ENCODE measurements at regions not wholly inside any gene's neighbourhood (a gene's known extent, or its start where the extent isn't known, plus 50 kb on each side); places are given as distances from the start of the nearest gene placed in this dataset.

- Histone ChIP-seq H3K4me1 (ENCODE audit: insufficient read depth, low read length) (no peaks in the 10 kb centered on the region), H3K27ac (ENCODE audit: extremely low read length, insufficient read depth, low read length) (no peak overlapping the region), H3K9ac (ENCODE audit: insufficient read depth, low read depth, low read length) (no peak overlapping the region), H3K79me2 (ENCODE audit: insufficient read depth, low read length) (no peaks in the 10 kb centered on the region), H2AFZ (ENCODE audit: low read length) (no peak overlapping the region), H4K20me1 (ENCODE audit: insufficient read depth, low read length) (no peaks in the 10 kb centered on the region), H3K9me3 (ENCODE audit: low read length) (no peaks in the 10 kb centered on the region), H3K4me3 (replicated peaks in 1 of 3; ENCODE audit: insufficient read depth in 1 of 3, low read depth in 2 of 3, low read length in 3 of 3) (no peak overlapping the region), H3K36me3 (replicated peaks in 1 of 2; ENCODE audit: control insufficient read depth in 1 of 2, insufficient read depth in 2 of 2, low read length in 2 of 2) (no peaks in the 10 kb centered on the region), H3K4me2 (ENCODE audit: low read depth, low read length) (no peak overlapping the region), H3K27me3 (ENCODE audit: control insufficient read depth in 1 of 2, insufficient read depth in 2 of 2, low read length in 2 of 2) (no peaks in the 10 kb centered on the region)
- ATAC-seq (no peak), DNase-seq (ENCODE audit: low spot score) (no peak), FAIRE-seq (no peak)
- POLR2A ChIA-PET, result no interaction called here
- intact Hi-C loops (cut with micrococcal nuclease; ENCODE audit: unreplicated experiment) (no loop called here), in situ Hi-C loops (cut with HindIII; ENCODE audit: extremely low pct_ligation_motif_present, low pct_unique_long_range_greater_than_20kb) (no loop called here)
- CTCF ChIA-PET (ENCODE audit: low intra/inter-chr PET ratio, low total read pairs), result no interaction called here
- no TSS peak for BruUV-seq (replicated peaks)
- whole genome bisulfite sequencing (ENCODE audit: low lambda C conversion rate), result 0% methylated on average over 3 of the region's 3 CpGs
- TF ChIP-seq SNAPC4 (CRISPR knock-in tag; IDR thresholded peaks at IDR 0.05) (no peak), ARID4A (CRISPR knock-in tag; IDR thresholded peaks at IDR 0.05; ENCODE audit: borderline replicate concordance) (no peak), ZNF44 (CRISPR knock-in tag; IDR thresholded peaks at IDR 0.05) (no peak), HNRNPLL (IDR thresholded peaks at IDR 0.05; ENCODE audit: low read depth, low read length, poor library complexity, severe bottlenecking) (no peak), NFIC (IDR thresholded peaks at IDR 0.05; ENCODE audit: low read length) (no peak), ZNF7 (CRISPR knock-in tag; IDR thresholded peaks at IDR 0.05) (no peak), FOSL2 (CRISPR knock-in tag; IDR thresholded peaks at IDR 0.05) (no peak), ZSCAN22 (CRISPR knock-in tag; IDR thresholded peaks at IDR 0.05) (no peak), ZNF512B (CRISPR knock-in tag; IDR thresholded peaks at IDR 0.05; ENCODE audit: borderline replicate concordance) (no peak)
These were observed 505.8 kb downstream of the KLHL13 start for GRCh38 chrX:117610806-117611205.

All from HepG2 (cell line).